HEK293 (cell line): ENCODE measurements at regions not wholly inside any gene's neighbourhood (a gene's known extent, or its start where the extent isn't known, plus 50 kb on each side); places are given as distances from the start of the nearest gene placed in this dataset.

Source experiments
- CTCF ChIA-PET: fragments of 350-600 bp; formaldehyde crosslinking; extraction: SDS; loops from one replicate; lab custom pipeline; 2021; ENCODE audit warnings: antibody characterized with exemption; lab: Yijun Ruan, JAX
- POLR2A ChIA-PET: fragments of 300-600 bp; formaldehyde crosslinking; extraction: SDS; loops from one replicate; lab custom pipeline; 2020; ENCODE audit warnings: antibody characterized with exemption, inconsistent platforms; lab: Yijun Ruan, JAX
- H3K27ac ChIP-seq: fragments of 200-500 bp; sonication (Bioruptor generic); 2 replicates; pipeline ENCODE4 v1.5.1; 2014; ENCODE audit warnings: low read depth, low read length, control low read depth, inconsistent platforms; ENCODE audit errors: extremely low read depth
- H3K36me3 ChIP-seq, 2 experiments: fragments of 200-500 bp in 1 of 2; sonication (Bioruptor generic) in 1 of 2; 1 replicate in 1 of 2; 2 replicates in 1 of 2; pipeline ENCODE4 v1.5.1; 2014 to 2017; ENCODE audit warnings: inconsistent platforms in 2 of 2, low read length in 2 of 2; ENCODE audit not compliant: control insufficient read depth in 2 of 2, insufficient read depth in 1 of 2
- H3K4me1 ChIP-seq: fragments of 200-500 bp; sonication (Bioruptor generic); 2 replicates; pipeline ENCODE4 v1.5.1; 2014; ENCODE audit warnings: mild to moderate bottlenecking, low read length, inconsistent platforms; ENCODE audit not compliant: control insufficient read depth, insufficient read depth
- H3K4me3 ChIP-seq: 2 replicates; pipeline ENCODE4 v1.5.1; 2011; ENCODE audit warnings: low read depth, mild to moderate bottlenecking, control low read depth, low read length, moderate library complexity
- H3K9me3 ChIP-seq: fragments of 200-500 bp; sonication (Bioruptor generic); 2 replicates; pipeline ENCODE4 v1.5.1; 2014; ENCODE audit warnings: low read depth, low read length, inconsistent platforms; ENCODE audit not compliant: control insufficient read depth, insufficient read depth
- AEBP2 ChIP-seq: fragments of 450-650 bp; formaldehyde crosslinking; IDR thresholded peaks from 2 replicates; pipeline ENCODE4 v1.5.1; 2016; ENCODE audit warnings: missing biosample characterization, missing genetic modification characterization, borderline replicate concordance
- BCL11A ChIP-seq: fragments of 450-650 bp; formaldehyde crosslinking; IDR thresholded peaks from 2 replicates; pipeline ENCODE4 v1.5.1; 2016; ENCODE audit warnings: low read depth, missing biosample characterization, missing genetic modification characterization
- CTCF ChIP-seq: fragments of 450-650 bp; formaldehyde crosslinking; IDR thresholded peaks from 2 replicates; pipeline ENCODE4 v1.5.1; 2016; ENCODE audit warnings: missing biosample characterization, missing genetic modification characterization
- KLF8 ChIP-seq: fragments of 450-650 bp; formaldehyde crosslinking; IDR thresholded peaks from 2 replicates; pipeline ENCODE4 v1.5.1; 2016; ENCODE audit warnings: missing biosample characterization, missing genetic modification characterization
- ZFHX2 ChIP-seq: fragments of 450-650 bp; formaldehyde crosslinking; conservative IDR thresholded peaks from 2 replicates; pipeline ENCODE4 v1.5.1; 2016; ENCODE audit warnings: missing biosample characterization, missing genetic modification characterization
- ZFP37 ChIP-seq: fragments of 450-650 bp; formaldehyde crosslinking; IDR thresholded peaks from 2 replicates; pipeline ENCODE4 v1.5.1; 2016; ENCODE audit warnings: missing biosample characterization, missing genetic modification characterization
- ZNF112 ChIP-seq: fragments of 450-650 bp; formaldehyde crosslinking; IDR thresholded peaks from 2 replicates; pipeline ENCODE4 v1.5.0; 2017; ENCODE audit warnings: missing biosample characterization, missing genetic modification characterization
- ZNF146 ChIP-seq: fragments of 450-650 bp; formaldehyde crosslinking; IDR thresholded peaks from 2 replicates; pipeline ENCODE4 v1.5.1; 2016; ENCODE audit warnings: missing biosample characterization, missing genetic modification characterization
- ZNF18 ChIP-seq: fragments of 450-650 bp; formaldehyde crosslinking; IDR thresholded peaks from 2 replicates; pipeline ENCODE4 v1.5.1; 2016; ENCODE audit warnings: missing biosample characterization, missing genetic modification characterization
- ZNF2 ChIP-seq: fragments of 450-650 bp; formaldehyde crosslinking; IDR thresholded peaks from 2 replicates; pipeline ENCODE4 v1.5.1; 2016; ENCODE audit warnings: missing biosample characterization, missing genetic modification characterization
- ZNF26 ChIP-seq: fragments of 450-650 bp; formaldehyde crosslinking; IDR thresholded peaks from 2 replicates; pipeline ENCODE4 v1.5.1; 2016; ENCODE audit warnings: missing biosample characterization, missing genetic modification characterization
- ZNF324 ChIP-seq: fragments of 450-650 bp; formaldehyde crosslinking; IDR thresholded peaks from 2 replicates; pipeline ENCODE4 v1.5.1; 2016; ENCODE audit warnings: missing biosample characterization, missing genetic modification characterization
- ZNF366 ChIP-seq: fragments of 450-650 bp; formaldehyde crosslinking; conservative IDR thresholded peaks from 2 replicates; pipeline ENCODE4 v1.5.1; 2016; ENCODE audit warnings: missing biosample characterization, missing genetic modification characterization
- ZNF398 ChIP-seq: fragments of 450-650 bp; formaldehyde crosslinking; IDR thresholded peaks from 2 replicates; pipeline ENCODE4 v1.5.1; 2017; ENCODE audit warnings: missing biosample characterization, missing genetic modification characterization
- ZNF561 ChIP-seq: fragments of 450-650 bp; IDR thresholded peaks from 2 replicates; pipeline ENCODE4 v1.5.1; 2018; ENCODE audit warnings: missing biosample characterization, missing genetic modification characterization, borderline replicate concordance
- ZNF623 ChIP-seq: fragments of 450-650 bp; formaldehyde crosslinking; IDR thresholded peaks from 2 replicates; pipeline ENCODE4 v1.5.1; 2016; ENCODE audit warnings: missing biosample characterization, missing genetic modification characterization
- ZNF654 ChIP-seq: fragments of 450-650 bp; formaldehyde crosslinking; IDR thresholded peaks from 2 replicates; pipeline ENCODE4 v1.5.1; 2016; ENCODE audit warnings: low read depth, missing biosample characterization, missing genetic modification characterization
- ZNF658 ChIP-seq: fragments of 450-650 bp; formaldehyde crosslinking; IDR thresholded peaks from 2 replicates; pipeline ENCODE4; 2016; ENCODE audit warnings: missing biosample characterization, missing genetic modification characterization
- ZNF677 ChIP-seq: fragments of 450-650 bp; IDR thresholded peaks from 2 replicates; pipeline ENCODE4 v1.5.0; 2018; ENCODE audit warnings: missing biosample characterization, mild to moderate bottlenecking, missing genetic modification characterization, moderate library complexity
- ZNF707 ChIP-seq: fragments of 450-650 bp; formaldehyde crosslinking; IDR thresholded peaks from 2 replicates; pipeline ENCODE4 v1.5.1; 2016; ENCODE audit warnings: missing biosample characterization, missing genetic modification characterization
- ZNF747 ChIP-seq: fragments of 450-650 bp; formaldehyde crosslinking; IDR thresholded peaks from 2 replicates; pipeline ENCODE4 v1.5.1; 2016; ENCODE audit warnings: missing biosample characterization, missing genetic modification characterization
- ZNF76 ChIP-seq: fragments of 450-650 bp; formaldehyde crosslinking; IDR thresholded peaks from 2 replicates; pipeline ENCODE4; 2016; ENCODE audit warnings: low read depth, missing biosample characterization, missing genetic modification characterization, borderline replicate concordance
- ZNF843 ChIP-seq: fragments of 450-650 bp; formaldehyde crosslinking; IDR thresholded peaks from 2 replicates; pipeline ENCODE4 v1.5.1; 2016; ENCODE audit warnings: missing biosample characterization, missing genetic modification characterization
- ZXDB ChIP-seq: fragments of 450-650 bp; formaldehyde crosslinking; IDR thresholded peaks from 2 replicates; pipeline ENCODE4 v1.5.1; 2016; ENCODE audit warnings: missing biosample characterization, missing genetic modification characterization

GRCh38 chr11:92828556-92828955 lies 140.9 kb upstream of the MTNR1B start:
- H3K27ac ChIP-seq: no peak overlapping the region; the same call in 1 of the 2 replicates
- TF ChIP-seq ZNF747 (tag by site-specific recombination) (no peak), ZNF623 (tag by site-specific recombination) (no peak), ZNF398 (tag by site-specific recombination) (no peak), AEBP2 (no peak), ZNF366 (tag by site-specific recombination) (no peak), ZXDB (tag by site-specific recombination) (no peak), ZNF18 (tag by site-specific recombination) (no peak), ZNF324 (tag by site-specific recombination) (no peak), ZNF707 (tag by site-specific recombination) (no peak), ZFHX2 (tag by site-specific recombination) (no peak), ZNF146 (tag by site-specific recombination) (no peak), ZNF561 (tag by site-specific recombination) (no peak), ZNF76 (tag by site-specific recombination) (no peak), ZNF26 (tag by site-specific recombination) (no peak), KLF8 (no peak), ZFP37 (tag by site-specific recombination) (no peak), ZNF654 (tag by site-specific recombination) (no peak), ZNF112 (tag by site-specific recombination) (no peak), BCL11A (tag by site-specific recombination) (no peak)
- TF ChIP-seq, all 188 proteins: peak for 0
- Histone ChIP-seq H3K36me3 (no peaks in the 10 kb centered on the region), H3K9me3 (no peaks in the 10 kb centered on the region), H3K4me3 (no peak overlapping the region), H3K4me1 (peaks cover 7% of the 10 kb centered on the region; the same call in 1 of the 2 replicates)
- CTCF ChIA-PET: no interaction called here
- POLR2A ChIA-PET: no interaction called here

- CTCF ChIA-PET: no interaction called here
- Histone ChIP-seq H3K4me1 (peaks cover 7% of the 10 kb centered on the region; the same call in 1 of the 2 replicates), H3K9me3 (no peaks in the 10 kb centered on the region), H3K4me3 (no peak overlapping the region), H3K36me3 (no peaks in the 10 kb centered on the region), H3K27ac (no peak overlapping the region; the same call in 1 of the 2 replicates)
- TF ChIP-seq CTCF (tag by site-specific recombination): no peak
- TF ChIP-seq ZNF658: no peak
- TF ChIP-seq ZNF843 (tag by site-specific recombination): no peak
- no peak for TF ChIP-seq ZNF677 (tag by site-specific recombination)
- no peak for TF ChIP-seq ZFP37 (tag by site-specific recombination)
- no peak for TF ChIP-seq ZNF2 (tag by site-specific recombination)
- POLR2A ChIA-PET: no interaction called here
Measured at GRCh38 chr11:92829121-92829520, 140.3 kb upstream of the MTNR1B start.
